Naive thymus-derived CD4-positive, alpha-beta T cell (primary cell): ENCODE measurements at regions not wholly inside any gene's neighbourhood (a gene's known extent, or its start where the extent isn't known, plus 50 kb on each side); places are given as distances from the start of the nearest gene placed in this dataset.

Experiments used
- ATAC-seq: fragments of 150-1000 bp; cut with Tn5 transposase; 2 replicates; pipeline ENCODE4 v1.10.0; 2021; ENCODE audit warnings: mild to moderate bottlenecking, moderate library complexity
- CTCF ChIA-PET: fragments of 350-600 bp; sonication (Branson Sonifier 250); formaldehyde crosslinking; loops from one replicate; lab custom pipeline; 2021; ENCODE audit warnings: antibody characterized with exemption; lab: Charles Lee
- POLR2A ChIA-PET: fragments of 350-600 bp; sonication (Branson Sonifier 250); formaldehyde crosslinking; loops from one replicate; lab custom pipeline; 2021; ENCODE audit warnings: antibody characterized with exemption, inconsistent platforms; lab: Charles Lee
- DNase-seq, 9 donors: peaks; one replicate each; pipeline versions ENCODE4 v3.0.0 to v3.0.0-alpha.2; 2020 to 2022; ENCODE audit warnings: mixed read lengths in 1 of 9
- H3K27ac ChIP-seq: one replicate; pipeline ENCODE4 v1.7.0; 2013; ENCODE audit warnings: mild to moderate bottlenecking, low read depth, low read length, moderate library complexity
- H3K27me3 ChIP-seq, 2 donors: one replicate each; pipeline ENCODE4 v1.7.0; 2013; ENCODE audit warnings: low read length in 2 of 2, mild to moderate bottlenecking in 2 of 2, moderate library complexity in 2 of 2; ENCODE audit not compliant: control insufficient read depth in 2 of 2, insufficient read depth in 2 of 2
- H3K36me3 ChIP-seq, 3 experiments: 1 replicate in 2 of 3; 2 replicates in 1 of 3; pipeline ENCODE4 v1.7.0; 2013; ENCODE audit warnings: low read length in 3 of 3, mild to moderate bottlenecking in 3 of 3, moderate library complexity in 1 of 3; ENCODE audit not compliant: insufficient read depth in 3 of 3, control insufficient read depth in 2 of 3
- H3K4me1 ChIP-seq, 2 donors: one replicate each; pipeline ENCODE4 v1.7.0; 2013; ENCODE audit warnings: low read length in 2 of 2, mild to moderate bottlenecking in 2 of 2, moderate library complexity in 1 of 2; ENCODE audit not compliant: control insufficient read depth in 2 of 2, insufficient read depth in 2 of 2
- H3K4me3 ChIP-seq: 2 replicates; pipeline ENCODE4 v1.7.0; 2013; ENCODE audit warnings: mild to moderate bottlenecking, low read length
- H3K9me3 ChIP-seq, 3 experiments: 1 replicate in 2 of 3; 2 replicates in 1 of 3; pipeline ENCODE4 v1.7.0; 2013; ENCODE audit warnings: low read length in 3 of 3; ENCODE audit not compliant: control insufficient read depth in 2 of 3
- H3K27ac Mint-ChIP-seq, 9 donors: one replicate each; pipeline ENCODE4 v1.8.0; 2020 to 2022; ENCODE audit warnings: mixed read lengths in 9 of 9, mild to moderate bottlenecking in 8 of 9, moderate library complexity in 5 of 9, inconsistent platforms in 2 of 9
- H3K27me3 Mint-ChIP-seq, 5 donors: one replicate each; pipeline ENCODE4 v1.8.0; 2021 to 2022; ENCODE audit warnings: mixed read lengths in 5 of 5, mild to moderate bottlenecking in 1 of 5
- H3K36me3 Mint-ChIP-seq, 5 donors: one replicate each; pipeline ENCODE4 v1.8.0; 2020 to 2022; ENCODE audit warnings: mixed read lengths in 5 of 5, mild to moderate bottlenecking in 3 of 5, inconsistent platforms in 1 of 5
- H3K4me1 Mint-ChIP-seq, 7 donors: one replicate each; pipeline ENCODE4 v1.8.0; 2020 to 2022; ENCODE audit warnings: mixed read lengths in 7 of 7, mild to moderate bottlenecking in 3 of 7, inconsistent platforms in 1 of 7
- H3K4me3 Mint-ChIP-seq, 10 donors: one replicate each; pipeline ENCODE4 v1.8.0; 2020 to 2022; ENCODE audit warnings: mild to moderate bottlenecking in 10 of 10, mixed read lengths in 10 of 10, moderate library complexity in 6 of 10, inconsistent platforms in 2 of 10
- H3K9me3 Mint-ChIP-seq, 11 donors: one replicate each; pipeline ENCODE4 v1.8.0; 2020 to 2022; ENCODE audit warnings: mixed read lengths in 11 of 11, mild to moderate bottlenecking in 4 of 11, inconsistent platforms in 1 of 11, moderate library complexity in 1 of 11
- intact Hi-C, 2 donors: fragments of 100-400 bp; cut with micrococcal nuclease; formaldehyde crosslinking; loops; one replicate each; pipeline ENCODE4 v1.15.1; 2023

GRCh38 chr20:22217712-22218352, 366.5 kb downstream of the FOXA2 start:
- Mint-ChIP-seq H3K27ac (no peak overlapping the region), H3K4me1 (no peaks in the 10 kb centered on the region), H3K36me3 (no peaks in the 10 kb centered on the region), H3K4me3 (no peak overlapping the region), H3K9me3 (peaks cover 0 to 5% (median 0%) of the 10 kb centered on the region in 11 donors), H3K27me3 (no peaks in the 10 kb centered on the region)
- intact Hi-C loops = no loop called here
- no peaks in the 10 kb centered on the region for H3K27me3 ChIP-seq
- no peaks in the 10 kb centered on the region for H3K4me1 ChIP-seq
- ChIA-PET POLR2A (no interaction called here), CTCF (no interaction called here)
- H3K36me3 ChIP-seq = no peaks in the 10 kb centered on the region
- no peaks in the 10 kb centered on the region for H3K9me3 ChIP-seq
- H3K27ac ChIP-seq = no peak overlapping the region
- DNase-seq (no peak), ATAC-seq (no peak)
- no peak overlapping the region for H3K4me3 ChIP-seq

DNA sequence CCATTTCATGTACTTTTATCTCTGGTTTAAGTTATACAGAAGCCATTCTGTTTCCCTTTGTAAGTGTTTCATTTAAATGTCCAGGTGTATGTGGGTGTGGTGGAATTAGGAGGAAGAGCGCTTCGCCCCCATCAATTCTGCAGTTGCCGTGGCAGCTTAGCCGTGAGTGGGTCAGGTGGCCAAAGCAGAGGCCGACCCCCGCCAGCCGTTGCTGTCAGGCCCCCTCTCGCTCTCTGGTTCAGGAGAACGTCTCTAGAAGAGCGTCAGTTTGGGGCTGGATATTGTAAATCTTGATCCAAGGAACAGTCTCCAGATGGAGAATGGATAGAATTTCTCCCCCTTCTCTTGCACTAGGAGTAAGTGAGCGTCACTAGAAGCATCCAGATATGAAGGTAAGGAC, 367.4 kb downstream of the FOXA2 start:
- intact Hi-C loops = no loop called here
- ChIA-PET POLR2A (no interaction called here), CTCF (no interaction called here)
- H3K36me3 Mint-ChIP-seq = no peaks in the 10 kb centered on the region
- no peak overlapping the region for H3K4me3 ChIP-seq
- H3K4me1 ChIP-seq = no peaks in the 10 kb centered on the region
- peaks cover 0 to 5% (median 0%) of the 10 kb centered on the region in 11 donors for H3K9me3 Mint-ChIP-seq
- H3K27ac Mint-ChIP-seq = no peak overlapping the region
- H3K27me3 Mint-ChIP-seq = no peaks in the 10 kb centered on the region
- H3K36me3 ChIP-seq = no peaks in the 10 kb centered on the region
- H3K27ac ChIP-seq = no peak overlapping the region
- ATAC-seq = no peak
- H3K4me1 Mint-ChIP-seq = no peaks in the 10 kb centered on the region
- no peaks in the 10 kb centered on the region for H3K9me3 ChIP-seq
- no peak overlapping the region for H3K4me3 Mint-ChIP-seq
- H3K27me3 ChIP-seq = no peaks in the 10 kb centered on the region
- DNase-seq = no peak

DNA sequence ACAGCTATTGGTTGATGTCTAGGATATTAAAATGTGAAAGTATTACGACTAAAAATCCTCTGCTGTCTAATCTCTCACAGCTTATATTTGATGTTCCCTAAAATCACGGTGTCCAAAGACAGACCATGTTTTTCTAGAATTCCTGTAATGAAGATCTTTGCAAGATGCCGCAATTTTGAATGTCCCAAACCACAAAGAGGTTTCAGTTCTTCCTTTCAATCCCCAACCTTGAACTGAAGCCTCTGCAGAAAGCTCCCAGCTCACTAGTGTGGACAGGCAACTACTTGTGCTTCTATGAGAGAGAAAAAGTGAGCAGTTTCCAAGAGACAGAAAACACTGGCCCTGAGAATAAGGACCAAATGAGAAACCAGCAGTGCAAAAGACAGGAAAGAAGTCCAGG, 370.1 kb downstream of the FOXA2 start:
- Histone ChIP-seq H3K27me3 (no peaks in the 10 kb centered on the region), H3K4me1 (no peaks in the 10 kb centered on the region), H3K9me3 (no peaks in the 10 kb centered on the region), H3K36me3 (no peaks in the 10 kb centered on the region), H3K4me3 (no peak overlapping the region), H3K27ac (no peak overlapping the region)
- no peaks in the 10 kb centered on the region for H3K27me3 Mint-ChIP-seq
- ATAC-seq = no peak
- no peaks in the 10 kb centered on the region for H3K4me1 Mint-ChIP-seq
- no peak overlapping the region for H3K27ac Mint-ChIP-seq
- intact Hi-C loops = no loop called here
- H3K4me3 Mint-ChIP-seq = no peak overlapping the region
- H3K36me3 Mint-ChIP-seq = no peaks in the 10 kb centered on the region
- ChIA-PET POLR2A (no interaction called here), CTCF (no interaction called here)
- H3K9me3 Mint-ChIP-seq = peaks cover 0 to 9% (median 1%) of the 10 kb centered on the region in 11 donors
- no peak for DNase-seq

- ATAC-seq (no peak), DNase-seq (no peak)
- Histone ChIP-seq H3K9me3 (no peaks in the 10 kb centered on the region), H3K36me3 (no peaks in the 10 kb centered on the region), H3K27ac (no peak overlapping the region), H3K27me3 (no peaks in the 10 kb centered on the region), H3K4me1 (no peaks in the 10 kb centered on the region), H3K4me3 (no peak overlapping the region)
- H3K27ac Mint-ChIP-seq = no peak overlapping the region
- peaks cover 0 to 9% (median 3%) of the 10 kb centered on the region in 11 donors for H3K9me3 Mint-ChIP-seq
- H3K4me3 Mint-ChIP-seq = no peak overlapping the region
- POLR2A ChIA-PET = no interaction called here
- H3K4me1 Mint-ChIP-seq = no peaks in the 10 kb centered on the region
- intact Hi-C loops = no loop called here
- no peaks in the 10 kb centered on the region for H3K36me3 Mint-ChIP-seq
- no peaks in the 10 kb centered on the region for H3K27me3 Mint-ChIP-seq
- CTCF ChIA-PET = no interaction called here
Observed at GRCh38 chr20:22213271-22213670, 371.1 kb downstream of the FOXA2 start.

- Mint-ChIP-seq H3K9me3 (peaks cover 4 to 38% (median 10%) of the 10 kb centered on the region in 11 donors), H3K4me1 (no peaks in the 10 kb centered on the region), H3K27me3 (no peaks in the 10 kb centered on the region)
Observed at GRCh38 chr20:22207280-22207679, 377.1 kb downstream of the FOXA2 start.

GRCh38 chr20:22204801-22205200, 379.6 kb downstream of the FOXA2 start:
- H3K4me1 ChIP-seq = no peaks in the 10 kb centered on the region
- ATAC-seq = no peak
- Mint-ChIP-seq H3K4me1 (no peaks in the 10 kb centered on the region), H3K9me3 (peaks cover 4 to 45% (median 15%) of the 10 kb centered on the region in 11 donors), H3K36me3 (no peaks in the 10 kb centered on the region), H3K4me3 (no peak overlapping the region), H3K27me3 (no peaks in the 10 kb centered on the region), H3K27ac (no peak overlapping the region)
- ChIA-PET POLR2A (no interaction called here), CTCF (no interaction called here)
- H3K4me3 ChIP-seq = no peak overlapping the region
- intact Hi-C loops = no loop called here
- no peaks in the 10 kb centered on the region for H3K9me3 ChIP-seq
- no peaks in the 10 kb centered on the region for H3K27me3 ChIP-seq
- no peak overlapping the region for H3K27ac ChIP-seq
- no peaks in the 10 kb centered on the region for H3K36me3 ChIP-seq
- DNase-seq = no peak

More at GRCh38 chr20:22207280-22207679, 377.1 kb downstream of the FOXA2 start:
- H3K4me3 ChIP-seq = no peak overlapping the region
- intact Hi-C loops = no loop called here
- no peak for DNase-seq
- ChIA-PET CTCF (no interaction called here), POLR2A (no interaction called here)
- H3K36me3 ChIP-seq = no peaks in the 10 kb centered on the region
- Mint-ChIP-seq H3K27ac (no peak overlapping the region), H3K4me3 (no peak overlapping the region), H3K36me3 (no peaks in the 10 kb centered on the region)
- no peaks in the 10 kb centered on the region for H3K4me1 ChIP-seq
- H3K27ac ChIP-seq = no peak overlapping the region
- no peak for ATAC-seq
- no peaks in the 10 kb centered on the region for H3K27me3 ChIP-seq
- no peaks in the 10 kb centered on the region for H3K9me3 ChIP-seq

GRCh38 chr20:22182148-22182547, 402.2 kb downstream of the FOXA2 start:
- H3K9me3 ChIP-seq = no peaks in the 10 kb centered on the region
- H3K36me3 ChIP-seq = no peaks in the 10 kb centered on the region
- H3K27ac ChIP-seq = no peak overlapping the region
- CTCF ChIA-PET = no interaction called here
- H3K4me3 ChIP-seq = no peak overlapping the region
- Mint-ChIP-seq H3K9me3 (peaks cover 0 to 34% (median 6%) of the 10 kb centered on the region in 11 donors), H3K27ac (no peak overlapping the region), H3K36me3 (no peaks in the 10 kb centered on the region), H3K4me3 (no peak overlapping the region), H3K27me3 (no peaks in the 10 kb centered on the region), H3K4me1 (no peaks in the 10 kb centered on the region)
- POLR2A ChIA-PET = no interaction called here
- ATAC-seq (no peak), DNase-seq (no peak)
- no peaks in the 10 kb centered on the region for H3K27me3 ChIP-seq
- no peaks in the 10 kb centered on the region for H3K4me1 ChIP-seq
- intact Hi-C loops = no loop called here
